ENCODE measurements at regions not wholly inside any gene's neighbourhood (a gene's known extent, or its start where the extent isn't known, plus 50 kb on each side); places are given as distances from the start of the nearest gene placed in this dataset.

DNA sequence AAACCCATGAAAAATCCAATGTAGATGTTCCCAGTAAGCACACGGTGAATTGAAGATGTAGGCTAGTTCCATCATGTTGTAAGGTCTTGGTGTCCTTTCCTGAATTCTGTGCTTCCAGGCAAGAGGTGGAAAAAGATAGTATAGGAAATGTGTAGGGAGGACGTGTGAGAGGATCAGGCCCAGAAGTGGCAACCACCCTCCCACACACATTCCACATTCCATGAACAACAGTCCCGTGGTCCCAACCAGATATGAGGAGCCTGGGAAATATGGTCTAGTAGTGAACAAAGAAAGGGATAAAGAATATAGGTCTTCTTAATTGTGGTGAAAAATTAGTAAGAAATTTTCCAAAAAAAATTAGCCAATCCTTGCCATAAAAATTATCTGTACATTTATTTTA is 1254.2 kb upstream of the SLC10A2 start:
- TF ChIP-seq, protein P1, sequence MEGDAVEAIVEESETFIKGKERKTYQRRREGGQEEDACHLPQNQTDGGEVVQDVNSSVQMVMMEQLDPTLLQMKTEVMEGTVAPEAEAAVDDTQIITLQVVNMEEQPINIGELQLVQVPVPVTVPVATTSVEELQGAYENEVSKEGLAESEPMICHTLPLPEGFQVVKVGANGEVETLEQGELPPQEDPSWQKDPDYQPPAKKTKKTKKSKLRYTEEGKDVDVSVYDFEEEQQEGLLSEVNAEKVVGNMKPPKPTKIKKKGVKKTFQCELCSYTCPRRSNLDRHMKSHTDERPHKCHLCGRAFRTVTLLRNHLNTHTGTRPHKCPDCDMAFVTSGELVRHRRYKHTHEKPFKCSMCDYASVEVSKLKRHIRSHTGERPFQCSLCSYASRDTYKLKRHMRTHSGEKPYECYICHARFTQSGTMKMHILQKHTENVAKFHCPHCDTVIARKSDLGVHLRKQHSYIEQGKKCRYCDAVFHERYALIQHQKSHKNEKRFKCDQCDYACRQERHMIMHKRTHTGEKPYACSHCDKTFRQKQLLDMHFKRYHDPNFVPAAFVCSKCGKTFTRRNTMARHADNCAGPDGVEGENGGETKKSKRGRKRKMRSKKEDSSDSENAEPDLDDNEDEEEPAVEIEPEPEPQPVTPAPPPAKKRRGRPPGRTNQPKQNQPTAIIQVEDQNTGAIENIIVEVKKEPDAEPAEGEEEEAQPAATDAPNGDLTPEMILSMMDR (IDR thresholded peaks at IDR 0.05; ENCODE audit: low read depth, low read length) = no peak
- DNase-seq (ENCODE audit: low read depth in 2 of 2) = peak in 1 of 2 donors; percentile 36
- H3K4me3 ChIP-seq (replicated peaks in 1 of 2; ENCODE audit: low read depth in 2 of 2, low read length in 2 of 2) = no peak overlapping the region

DNA sequence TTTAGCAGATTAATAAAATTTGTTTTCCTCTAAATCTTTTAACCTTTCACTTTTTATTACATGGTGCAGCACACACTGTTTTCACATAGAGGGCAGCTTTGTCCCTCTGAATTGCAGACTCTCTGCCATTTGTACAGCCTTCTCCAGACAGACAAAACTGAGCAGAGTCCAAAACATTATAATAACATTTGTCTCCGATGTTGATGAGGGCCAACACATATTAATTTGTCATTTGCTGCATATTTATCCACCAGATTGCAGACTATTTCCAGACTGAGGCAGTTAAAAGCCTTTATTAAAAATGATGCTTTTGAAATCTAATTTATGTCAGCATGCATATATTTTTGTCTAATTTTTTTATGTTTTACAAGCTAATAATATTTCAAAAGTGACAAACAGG is 1251.9 kb upstream of the SLC10A2 start:
- TF ChIP-seq, protein P1 (IDR thresholded peaks at IDR 0.05; ENCODE audit: low read depth, low read length) = peak; percentile 52
- DNase-seq (ENCODE audit: low read depth in 2 of 2) = peak; percentile 58 to 68
- H3K4me3 ChIP-seq (replicated peaks in 1 of 2; ENCODE audit: low read depth in 2 of 2, low read length in 2 of 2) = no peak overlapping the region

DNA sequence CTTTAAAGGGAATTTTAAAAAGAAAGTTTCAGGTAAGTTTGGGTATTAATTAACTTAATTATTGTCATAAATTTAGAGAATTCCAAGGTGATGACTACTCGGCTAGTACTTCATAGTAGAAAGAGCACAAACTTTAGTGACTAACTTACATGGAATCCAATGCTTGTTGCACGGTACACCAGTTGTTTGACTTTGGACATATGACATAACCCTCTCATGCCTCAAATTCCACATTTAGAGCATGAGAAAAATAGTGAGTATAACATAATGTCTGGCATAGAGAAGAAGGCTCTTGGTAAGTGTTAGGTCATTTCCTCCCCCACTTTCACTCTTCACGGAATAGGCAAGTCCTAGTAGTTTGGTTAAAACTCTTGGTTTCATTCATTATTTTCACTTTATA is 1249.4 kb upstream of the SLC10A2 start:
- DNase-seq (ENCODE audit: low read depth in 2 of 2) = peak; percentile 88 to 98
- H3K4me3 ChIP-seq (replicated peaks in 1 of 2; ENCODE audit: low read depth in 2 of 2, low read length in 2 of 2) = no peak overlapping the region
- TF ChIP-seq, protein P1 (IDR thresholded peaks at IDR 0.05; ENCODE audit: low read depth, low read length) = no peak

DNA sequence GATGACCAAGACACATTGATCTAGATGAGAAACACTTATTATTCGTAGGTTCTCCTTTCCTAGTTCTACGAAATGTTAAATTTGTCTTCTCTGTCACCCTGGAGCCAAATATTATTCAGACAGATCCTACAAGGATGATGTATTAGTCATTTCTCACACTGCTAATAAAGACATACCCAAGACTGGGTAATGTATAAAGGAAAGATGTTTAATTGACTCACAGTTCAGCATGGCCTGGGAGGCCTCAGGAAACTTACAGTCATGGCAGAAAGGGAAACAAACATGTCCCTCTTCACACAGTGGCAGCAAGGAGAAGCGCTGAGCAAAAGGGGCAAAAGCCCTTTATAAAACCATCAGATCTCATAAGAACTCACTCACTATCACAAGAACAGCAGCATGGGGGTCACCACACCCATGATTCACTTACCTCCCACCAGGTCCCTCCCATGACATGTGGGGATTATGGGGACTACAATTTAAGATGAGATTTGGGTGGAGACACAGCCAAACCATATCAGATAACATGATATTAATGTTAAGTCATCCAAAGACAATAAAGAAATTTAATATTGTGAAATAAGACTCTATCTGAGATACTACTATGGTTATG is 1248.8 kb upstream of the SLC10A2 start:
- no peak overlapping the region for H3K4me3 ChIP-seq (replicated peaks in 1 of 2; ENCODE audit: low read depth in 2 of 2, low read length in 2 of 2)
- DNase-seq (ENCODE audit: low read depth in 2 of 2) = peak in 1 of 2 donors; percentile 58
- TF ChIP-seq, protein P1 (IDR thresholded peaks at IDR 0.05; ENCODE audit: low read depth, low read length) = no peak

DNA sequence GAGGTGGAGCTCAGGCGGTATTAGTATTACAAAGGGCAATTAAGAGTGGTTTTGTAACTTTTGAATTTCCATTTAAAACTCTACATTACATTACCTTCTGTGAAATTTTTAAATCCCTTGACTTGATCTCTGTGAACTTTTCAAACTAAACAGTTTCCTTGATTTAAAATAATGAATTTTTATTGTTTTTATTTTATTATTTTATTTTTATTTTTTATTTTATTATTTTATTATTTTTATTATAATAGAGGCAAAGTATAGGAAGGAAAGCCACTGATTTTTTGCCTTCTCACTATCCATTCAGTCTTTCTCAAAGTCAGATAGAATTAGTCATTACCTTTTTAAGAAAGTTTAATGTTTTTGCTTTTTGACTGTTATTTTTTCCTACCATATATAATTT is 1248.1 kb upstream of the SLC10A2 start:
- TF ChIP-seq, protein P1 (IDR thresholded peaks at IDR 0.05; ENCODE audit: low read depth, low read length) = no peak

DNA sequence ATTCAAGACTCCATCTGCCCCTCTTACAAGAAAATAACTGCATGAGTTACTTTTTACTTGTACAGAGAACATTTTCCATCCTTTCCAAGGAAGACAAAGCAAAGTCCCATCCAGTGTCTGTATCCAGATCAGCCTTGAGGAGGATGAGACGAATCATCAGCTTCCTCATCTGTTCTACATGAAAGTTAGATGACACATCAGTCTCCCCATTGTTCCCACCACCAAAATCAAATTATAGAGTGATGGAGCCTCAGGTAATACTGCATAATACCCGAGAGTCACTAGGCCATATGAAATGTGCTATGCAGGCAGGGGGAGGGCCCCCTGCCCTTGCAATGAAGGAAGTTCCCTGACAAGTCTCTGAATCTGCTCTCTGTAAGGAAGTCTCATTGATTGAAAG is 1244.6 kb upstream of the SLC10A2 start:
- H3K4me3 ChIP-seq (replicated peaks in 1 of 2; ENCODE audit: low read depth in 2 of 2, low read length in 2 of 2) = no peak overlapping the region
- TF ChIP-seq, protein P1 (IDR thresholded peaks at IDR 0.05; ENCODE audit: low read depth, low read length) = no peak
- no peak for DNase-seq (ENCODE audit: low read depth in 2 of 2)

More for the DNA sequence above, 1248.1 kb upstream of the SLC10A2 start:
- no peak overlapping the region for H3K4me3 ChIP-seq (replicated peaks in 1 of 2; ENCODE audit: low read depth in 2 of 2, low read length in 2 of 2)
- no peak for DNase-seq (ENCODE audit: low read depth in 2 of 2)

DNA sequence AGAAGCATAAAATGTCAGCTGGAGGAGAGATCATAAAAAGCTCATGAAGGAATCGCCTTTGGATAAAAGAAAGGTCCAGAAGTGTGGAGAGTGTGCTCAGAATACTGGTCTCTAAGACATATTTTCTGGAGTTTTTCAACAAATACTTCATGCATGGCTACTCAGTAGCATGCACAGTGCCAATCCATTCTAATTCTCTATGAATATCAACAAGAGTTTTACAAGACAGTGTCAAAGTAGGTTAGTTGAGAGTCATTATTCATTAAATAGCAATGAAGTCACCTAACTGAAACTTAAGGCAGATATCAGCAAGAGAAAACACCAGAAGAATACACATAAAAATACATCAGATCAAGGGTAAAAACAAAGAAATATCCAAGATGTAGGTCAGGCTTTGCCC is 1243.2 kb upstream of the SLC10A2 start:
- TF ChIP-seq, protein P1 (IDR thresholded peaks at IDR 0.05; ENCODE audit: low read depth, low read length) = no peak
- no peak overlapping the region for H3K4me3 ChIP-seq (replicated peaks in 1 of 2; ENCODE audit: low read depth in 2 of 2, low read length in 2 of 2)
- no peak for DNase-seq (ENCODE audit: low read depth in 2 of 2)
